K562 (cell line): ENCODE measurements at regions not wholly inside any gene's neighbourhood (a gene's known extent, or its start where the extent isn't known, plus 50 kb on each side); places are given as distances from the start of the nearest gene placed in this dataset.

ENCODE experiments used
- FOXM1 ChIP-seq, 2 experiments: fragments of 450-650 bp in 1 of 2; sonication (generic) in 1 of 2; formaldehyde crosslinking in 1 of 2; IDR thresholded peaks; 2 replicates each; pipeline versions ENCODE4 v1.6.1 to v1.9.0; 2017 to 2022; ENCODE audit warnings: low read depth in 2 of 2, mild to moderate bottlenecking in 2 of 2, missing genetic modification reagents in 1 of 2, moderate library complexity in 1 of 2
- GTF2F1 ChIP-seq: IDR thresholded peaks from 2 replicates; pipeline ENCODE4 v1.6.1; 2011; ENCODE audit warnings: low read depth, low read length, improper control_type of control experiment
- ID3 ChIP-seq, 2 experiments: fragments of 250-450 bp in 1 of 2; fragments of 450-650 bp in 1 of 2; sonication (Bioruptor Pico) in 1 of 2; IDR thresholded peaks; 2 replicates each; pipeline versions ENCODE4 v1.6.1 to v1.8.0; 2016 to 2021; ENCODE audit warnings: mild to moderate bottlenecking in 2 of 2, moderate library complexity in 2 of 2, missing compliant biosample characterization in 1 of 2, missing genetic modification characterization in 1 of 2
- NBN ChIP-seq: fragments of 450-650 bp; IDR thresholded peaks from 2 replicates; pipeline ENCODE4 v1.6.1; 2016; ENCODE audit warnings: low read depth, mild to moderate bottlenecking
- NFATC3 ChIP-seq: fragments of 450-650 bp; IDR thresholded peaks from 2 replicates; pipeline ENCODE4 v1.6.1; 2017; ENCODE audit warnings: mild to moderate bottlenecking
- PRDM10 ChIP-seq: fragments of 450-650 bp; IDR thresholded peaks from 2 replicates; pipeline ENCODE4 v1.6.1; 2018; ENCODE audit not compliant: partially characterized antibody
- ZBTB2 ChIP-seq: fragments of 450-650 bp; IDR thresholded peaks from 2 replicates; pipeline ENCODE4 v1.6.1; 2016; ENCODE audit warnings: antibody characterized with exemption

GRCh38 chr5:158154226-158155005, 295.5 kb upstream of the CLINT1 start (continued):
- TF ChIP-seq ZBTB2 (no peak), PRDM10 (no peak), NBN (no peak), NFATC3 (no peak), ID3 (CRISPR knock-in tag; IDR thresholded peaks at IDR 0.05) (no peak), ID3 (tag; IDR thresholded peaks at IDR 0.05) (no peak), GTF2F1 (no peak), FOXM1 (IDR thresholded peaks at IDR 0.05; ENCODE audit: low read depth) (no peak), FOXM1 (CRISPR knock-in tag; IDR thresholded peaks at IDR 0.05; ENCODE audit: low read depth) (no peak)
